ENCODE measurements at regions not wholly inside any gene's neighbourhood (a gene's known extent, or its start where the extent isn't known, plus 50 kb on each side); places are given as distances from the start of the nearest gene placed in this dataset.
A peak's percentile ranks its signal among the peaks of the same experiment; 100 is the strongest.

GRCh38 chr11:104529906-104530305 lies 366.0 kb upstream of the PDGFD start:
- DNase-seq (ENCODE audit: low read depth, low spot score) = no peak

GRCh38 chr11:104529213-104529612 lies 365.3 kb upstream of the PDGFD start:
- DNase-seq (ENCODE audit: low read depth, low spot score) = no peak

DNA sequence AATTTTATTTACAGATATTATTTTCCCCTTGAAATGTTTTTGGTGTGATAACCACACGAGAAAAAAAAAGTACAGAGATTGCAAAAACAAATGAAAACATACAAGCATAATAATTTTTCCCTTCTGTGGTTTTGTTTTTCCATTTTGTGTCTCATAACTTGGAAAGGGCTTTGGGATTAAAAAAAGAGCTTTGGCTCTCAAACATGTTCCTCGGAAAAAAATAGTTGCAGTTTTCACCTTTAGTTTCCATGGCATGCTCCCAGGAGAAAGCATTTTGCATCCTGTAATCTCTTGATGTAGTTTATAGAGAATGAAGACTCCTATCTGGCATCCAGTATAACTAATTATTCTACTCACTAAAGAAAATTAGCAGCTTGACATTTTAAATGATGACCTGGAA lies 362.1 kb upstream of the PDGFD start:
- no peak for DNase-seq (ENCODE audit: low read depth, low spot score)

- DNase-seq (ENCODE audit: low read depth, low spot score) = no peak
These were observed 361.5 kb upstream of the PDGFD start for GRCh38 chr11:104525416-104525815.

GRCh38 chr11:104524254-104524653 lies 360.3 kb upstream of the PDGFD start:
- no peak for DNase-seq (ENCODE audit: low read depth, low spot score)

DNA sequence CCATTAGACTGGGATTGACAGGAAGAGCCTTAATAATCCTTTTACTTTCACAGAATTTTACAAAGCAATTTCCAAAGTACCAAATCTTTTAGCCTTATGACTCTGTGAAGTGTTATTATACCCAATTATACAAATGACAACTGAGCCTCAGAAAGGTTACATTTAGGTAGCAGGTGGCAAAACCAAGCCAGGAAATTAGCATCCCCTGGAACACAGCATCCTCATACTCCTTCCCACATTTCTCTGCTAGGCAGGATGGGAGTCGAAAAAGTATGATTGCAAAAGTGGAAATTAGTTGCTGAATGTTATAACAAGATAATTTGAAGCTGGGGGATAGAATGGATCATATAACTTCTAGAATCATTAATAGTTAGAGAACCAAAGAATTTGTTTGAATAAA lies 359.7 kb upstream of the PDGFD start:
- DNase-seq (ENCODE audit: low read depth, low spot score) = no peak

- DNase-seq (ENCODE audit: low read depth, low spot score) = no peak
These were observed 358.7 kb upstream of the PDGFD start for GRCh38 chr11:104522650-104523049.

GRCh38 chr11:104522123-104522522 lies 358.2 kb upstream of the PDGFD start:
- DNase-seq (ENCODE audit: low read depth, low spot score) = no peak

DNA sequence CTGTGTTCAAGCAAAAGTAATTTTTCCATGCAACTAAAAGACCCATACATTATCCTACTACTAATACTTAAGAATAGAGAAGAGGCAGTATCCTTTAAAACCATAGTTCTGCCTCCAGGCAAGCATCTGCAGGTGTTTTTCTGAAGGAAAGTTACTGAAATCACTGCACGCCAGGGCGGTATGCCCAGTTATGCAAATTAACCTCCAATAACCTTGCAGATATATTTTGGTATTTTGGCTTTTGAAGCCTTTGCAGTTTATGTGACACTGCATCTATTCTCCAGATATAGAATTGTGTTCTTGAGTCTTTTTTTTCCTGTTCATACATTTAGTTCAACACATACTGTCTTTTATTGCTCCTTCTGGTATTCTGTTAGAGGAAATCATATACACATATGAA lies 346.2 kb upstream of the PDGFD start:
- no peak for DNase-seq (ENCODE audit: low read depth, low spot score)

DNA sequence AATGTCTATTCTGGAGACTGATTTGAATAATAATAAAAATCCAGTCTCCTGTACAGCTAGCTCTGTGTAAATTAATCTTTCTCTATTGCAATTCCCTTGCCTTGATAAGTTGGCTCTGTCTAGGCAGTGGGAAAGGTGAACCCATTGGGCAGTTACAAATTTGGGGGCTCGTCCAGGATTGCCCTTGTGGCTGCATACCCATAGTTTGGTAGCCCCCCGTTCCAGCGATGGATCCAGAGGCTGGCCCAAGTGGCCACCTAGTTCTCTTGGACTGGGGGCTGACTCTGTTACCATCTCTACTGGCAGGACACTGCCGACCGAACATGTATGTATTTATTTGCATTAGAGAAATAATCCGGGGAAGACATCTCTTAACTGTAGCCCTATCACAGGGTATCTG lies 326.2 kb upstream of the PDGFD start:
- no peak for DNase-seq (ENCODE audit: low read depth, low spot score)

DNA sequence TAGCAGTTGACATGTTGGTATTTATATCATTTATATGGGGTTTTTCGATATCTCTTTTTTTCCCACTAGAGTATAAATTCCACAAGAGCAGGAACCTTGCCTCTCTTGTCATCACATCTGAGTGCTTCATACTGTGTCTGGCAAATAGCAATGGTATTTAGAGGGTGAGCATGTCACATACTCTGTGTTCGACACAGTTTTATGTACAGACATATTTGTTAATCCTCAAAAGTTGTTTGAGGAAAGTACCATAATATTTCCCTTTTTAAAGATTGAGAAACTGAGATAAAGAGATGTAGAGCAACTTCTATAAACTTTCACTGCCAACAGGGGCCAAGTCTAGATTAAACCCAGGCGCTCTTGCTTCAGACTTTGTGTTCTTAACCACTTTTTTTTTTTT lies 324.6 kb upstream of the PDGFD start:
- DNase-seq (ENCODE audit: low read depth, low spot score) = no peak

- no peak for DNase-seq (ENCODE audit: low read depth, low spot score)
These were observed 323.3 kb upstream of the PDGFD start for GRCh38 chr11:104487046-104487806.

- DNase-seq (ENCODE audit: low read depth, low spot score) = no peak
These were observed 321.0 kb upstream of the PDGFD start for GRCh38 chr11:104484804-104485554.

DNA sequence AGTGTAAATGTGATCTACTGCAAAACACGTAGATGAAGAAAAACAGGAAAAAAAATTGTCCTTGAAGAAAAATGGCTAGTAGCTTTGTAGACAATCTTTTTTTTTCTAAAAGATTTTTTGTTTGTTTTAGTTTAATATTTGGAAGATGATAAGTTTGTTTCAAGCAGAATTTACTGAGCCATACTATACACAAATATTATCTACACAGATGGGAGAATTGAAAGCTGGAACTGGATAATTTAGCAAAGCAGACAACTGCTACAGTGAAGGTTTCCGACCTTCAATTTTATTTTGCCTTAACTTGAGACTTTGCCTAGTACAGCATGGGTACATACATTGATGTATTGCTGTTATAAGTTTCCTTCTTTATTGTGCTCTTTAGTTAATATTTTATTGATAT lies 313.0 kb upstream of the PDGFD start:
- DNase-seq (ENCODE audit: low read depth, low spot score) = no peak

DNA sequence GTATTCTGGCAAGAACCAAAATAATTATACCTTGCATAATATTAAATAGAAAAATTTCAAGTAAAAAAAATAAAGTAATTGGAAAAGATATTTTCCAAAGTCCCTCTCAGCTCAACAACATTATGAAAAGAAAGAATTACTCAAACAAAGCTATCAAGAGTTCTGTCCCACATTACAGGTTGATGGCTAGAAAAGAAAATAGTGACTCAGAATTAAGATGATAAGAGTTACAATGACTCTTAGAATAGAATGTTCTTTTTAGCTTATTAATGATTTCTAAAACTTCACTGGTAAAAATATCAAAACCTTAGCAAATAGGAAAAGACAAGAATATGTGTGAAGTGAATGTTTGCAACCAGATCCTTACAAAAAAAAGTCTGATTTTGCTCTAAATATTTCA lies 312.5 kb upstream of the PDGFD start:
- DNase-seq (ENCODE audit: low read depth, low spot score) = no peak

DNA sequence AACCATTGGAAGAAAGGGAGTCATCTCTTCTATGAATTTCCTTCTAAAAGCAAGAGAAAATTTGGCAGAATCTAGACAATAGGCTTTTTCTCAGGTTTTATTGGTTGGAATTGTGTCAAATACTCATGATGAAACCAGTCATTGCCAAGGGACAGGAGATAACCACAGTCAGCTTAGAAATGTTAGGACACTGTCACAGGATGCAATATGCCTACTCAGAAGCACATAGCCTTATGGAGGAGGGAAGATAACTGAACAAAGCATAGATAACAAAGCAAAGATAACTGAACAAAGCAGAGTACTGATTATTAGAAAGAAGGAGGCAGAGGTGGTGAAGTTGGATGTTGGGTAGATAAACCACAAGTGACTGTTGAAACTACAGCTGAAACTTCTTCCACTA lies 303.5 kb upstream of the PDGFD start:
- DNase-seq (ENCODE audit: low read depth, low spot score) = no peak

- DNase-seq (ENCODE audit: low read depth, low spot score) = no peak
These were observed 301.4 kb upstream of the PDGFD start for GRCh38 chr11:104465321-104465720.

DNA sequence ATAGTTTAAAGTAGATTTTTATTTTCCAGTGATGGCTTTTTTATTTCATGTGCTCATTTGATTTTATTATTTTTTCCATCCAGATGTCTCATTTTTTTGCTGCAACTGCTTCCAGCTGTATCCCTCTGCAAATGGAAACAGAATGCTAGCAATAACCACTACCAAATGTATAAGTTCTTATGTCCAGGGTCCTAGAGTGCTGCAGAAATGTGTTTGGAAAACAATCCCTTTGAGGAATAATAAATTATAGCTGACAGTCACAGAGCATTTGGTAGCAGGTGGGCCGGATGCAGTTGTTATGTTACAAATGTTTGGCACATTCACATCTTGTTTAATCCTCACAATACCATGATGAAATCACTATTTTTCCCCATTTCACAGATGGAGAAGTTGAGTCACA lies 300.7 kb upstream of the PDGFD start:
- DNase-seq (ENCODE audit: low read depth, low spot score) = no peak

DNA sequence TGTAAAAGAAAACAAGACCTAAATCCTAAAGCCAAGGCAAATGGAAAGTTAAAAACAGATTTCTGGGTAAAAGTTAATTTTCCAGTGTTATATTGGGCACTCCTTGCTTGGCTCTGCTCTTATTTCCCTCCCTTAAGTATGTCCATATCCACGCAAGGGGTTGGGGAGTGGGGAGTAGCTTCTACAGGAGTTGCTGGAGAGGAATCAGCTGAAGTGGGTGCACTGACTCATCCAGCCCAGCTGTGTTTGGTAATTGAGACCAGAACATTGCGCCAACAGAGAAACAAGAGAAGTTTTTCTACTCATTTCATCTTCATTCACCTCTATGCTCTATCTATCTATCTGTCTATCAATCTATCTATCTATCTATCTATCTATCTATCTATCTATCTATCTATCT lies 298.4 kb upstream of the PDGFD start:
- peak; percentile 5 for DNase-seq (ENCODE audit: low read depth, low spot score)

DNA sequence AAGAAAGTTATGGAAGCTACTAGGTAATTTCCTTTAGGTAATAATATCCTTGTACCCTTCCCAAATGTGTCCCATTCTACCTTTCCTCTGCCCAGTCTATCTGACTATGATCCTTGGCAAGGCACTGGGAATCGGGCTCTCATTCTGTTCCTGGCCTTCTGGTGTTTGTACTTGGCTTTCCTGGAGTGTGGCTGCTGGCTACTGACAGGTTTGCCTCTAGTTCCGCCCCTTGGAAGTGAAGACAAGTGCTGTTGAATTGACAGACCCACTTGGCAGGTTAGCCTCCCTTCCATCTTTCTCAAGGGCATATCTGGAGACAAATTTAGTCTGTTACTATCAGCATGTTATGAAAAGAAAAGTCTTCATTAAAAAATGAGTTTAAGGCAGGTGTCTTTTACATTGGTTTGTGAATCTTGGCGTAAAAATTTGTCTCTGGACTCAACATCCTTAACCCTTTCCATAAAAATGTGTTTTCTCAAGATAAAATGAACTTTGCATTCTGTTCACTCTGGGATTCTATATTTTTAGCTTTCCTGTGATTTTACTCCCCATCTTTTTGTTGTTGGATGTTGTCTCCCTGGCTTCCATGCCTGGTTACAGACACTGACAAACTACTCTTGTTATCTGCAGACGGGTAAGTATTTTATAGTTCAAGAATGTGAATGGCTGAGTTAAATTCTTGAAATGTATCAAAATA lies 287.4 kb upstream of the PDGFD start:
- no peak for DNase-seq (ENCODE audit: low read depth, low spot score)

- DNase-seq (ENCODE audit: low read depth, low spot score) = no peak
These were observed 279.4 kb upstream of the PDGFD start for GRCh38 chr11:104443387-104443786.

- DNase-seq (ENCODE audit: low read depth, low spot score) = no peak
These were observed 278.4 kb upstream of the PDGFD start for GRCh38 chr11:104442321-104442720.

DNA sequence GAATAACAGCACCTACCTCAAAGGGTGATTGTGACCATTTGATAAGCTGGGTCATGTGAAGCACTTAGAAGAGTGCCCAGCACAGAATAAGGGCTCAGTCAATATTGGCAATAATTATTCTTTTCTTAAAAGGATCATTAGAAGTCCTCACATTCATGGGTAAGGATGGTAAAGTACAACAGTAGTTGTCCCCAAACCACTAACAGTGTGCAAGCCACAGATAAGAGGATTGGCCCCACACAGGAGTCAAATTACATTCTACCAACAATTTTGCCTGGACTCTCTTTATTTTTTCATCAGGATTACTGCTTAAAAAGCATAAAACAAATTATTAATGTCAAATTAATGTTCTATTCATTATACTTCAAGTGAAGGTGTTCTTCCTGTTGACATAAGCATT lies 271.5 kb upstream of the PDGFD start:
- DNase-seq (ENCODE audit: low read depth, low spot score) = no peak

Data from brain pericyte (primary cell).